ENCODE measurements at regions not wholly inside any gene's neighbourhood (a gene's known extent, or its start where the extent isn't known, plus 50 kb on each side); places are given as distances from the start of the nearest gene placed in this dataset.
"Not testable (repeated sequence)": the region's sequence is repeated elsewhere in the genome, so short reads cannot be mapped to it uniquely, and the experiment has no call there.

- no peak for DNase-seq (ENCODE audit: low read depth in 2 of 2)
These were observed 67.6 kb downstream of the HTR1A start for GRCh38 chr5:63894690-63895089.

- no peak for DNase-seq (ENCODE audit: low read depth in 2 of 2)
These were observed 83.5 kb downstream of the HTR1A start for GRCh38 chr5:63878788-63879187.

GRCh38 chr5:63877961-63878360 is 84.3 kb downstream of the HTR1A start:
- DNase-seq (ENCODE audit: low read depth in 2 of 2): no peak

GRCh38 chr5:63860379-63860778 is 101.9 kb downstream of the HTR1A start:
- DNase-seq (ENCODE audit: low read depth in 2 of 2): no peak

- no peak for DNase-seq (ENCODE audit: low read depth in 2 of 2)
These were observed 108.2 kb downstream of the HTR1A start for GRCh38 chr5:63854076-63854475.

GRCh38 chr5:63843190-63843589 is 119.1 kb downstream of the HTR1A start:
- no peak for DNase-seq (ENCODE audit: low read depth in 2 of 2)

DNA sequence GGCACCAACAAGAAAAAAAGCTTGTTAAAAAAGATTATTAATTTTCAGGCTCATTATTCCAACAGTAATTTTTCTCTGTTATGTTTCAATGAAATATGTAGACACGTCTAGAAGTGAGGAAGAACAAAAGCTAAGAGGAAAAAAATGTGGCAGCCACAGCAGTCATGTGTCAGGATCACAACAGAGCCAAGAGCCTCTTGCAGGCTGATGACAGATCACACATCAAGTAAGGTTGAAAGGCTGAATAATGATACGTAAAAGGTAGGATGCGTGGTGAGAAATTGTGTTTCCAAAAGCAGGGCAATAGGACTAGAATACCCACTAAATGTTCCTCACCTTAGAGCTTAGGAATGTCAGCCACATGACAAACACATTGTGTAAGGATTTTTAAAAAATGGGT is 124.8 kb downstream of the HTR1A start:
- DNase-seq (ENCODE audit: low read depth in 2 of 2): no peak

- no peak for DNase-seq (ENCODE audit: low read depth in 2 of 2)
These were observed 130.9 kb downstream of the HTR1A start for GRCh38 chr5:63831381-63831780.

DNA sequence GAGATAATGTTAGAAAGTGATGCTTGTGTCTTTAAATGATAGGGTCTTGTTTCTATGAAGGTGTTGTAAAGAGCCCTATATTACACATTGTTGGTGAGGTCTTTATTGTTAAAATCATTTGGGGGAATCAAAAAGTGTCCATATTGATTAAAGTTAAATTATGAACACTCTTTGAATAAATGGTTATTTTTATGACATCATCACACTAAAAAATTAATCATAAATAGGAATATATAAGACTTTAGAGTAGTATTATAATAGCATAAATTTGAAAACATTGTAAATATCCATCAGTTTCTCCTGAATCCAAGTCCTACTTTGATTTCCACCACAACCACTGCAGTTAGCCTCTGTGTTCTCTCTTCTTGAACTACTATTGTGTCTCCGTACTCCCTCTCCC is 136.3 kb downstream of the HTR1A start:
- DNase-seq (ENCODE audit: low read depth in 2 of 2): no peak

- no peak for DNase-seq (ENCODE audit: low read depth in 2 of 2)
These were observed 138.7 kb downstream of the HTR1A start for GRCh38 chr5:63823583-63823982.

- DNase-seq (ENCODE audit: low read depth in 2 of 2): no peak
These were observed 139.6 kb downstream of the HTR1A start for GRCh38 chr5:63822614-63823013.

DNA sequence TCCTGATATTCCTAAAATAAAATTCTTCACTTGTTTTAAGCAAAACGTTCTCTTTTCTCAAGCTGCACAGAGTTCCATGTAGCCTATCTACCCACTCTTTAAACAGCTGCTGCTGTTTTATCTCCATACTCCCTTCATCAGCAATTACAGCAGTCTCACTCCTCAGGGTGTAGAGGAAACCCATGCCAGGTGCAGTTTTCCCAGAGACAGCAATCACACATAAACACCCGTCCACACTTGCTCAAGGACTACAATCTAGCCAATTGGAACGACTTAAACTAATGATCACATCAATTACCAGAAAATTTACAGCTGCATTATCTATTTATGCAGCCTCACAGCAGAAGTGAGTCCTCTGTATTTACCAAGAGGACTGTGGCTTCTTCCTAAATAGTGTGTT is 141.7 kb downstream of the HTR1A start:
- DNase-seq (ENCODE audit: low read depth in 2 of 2): no peak

- no peak for DNase-seq (ENCODE audit: low read depth in 2 of 2)
These were observed 149.6 kb downstream of the HTR1A start for GRCh38 chr5:63812693-63813092.

DNA sequence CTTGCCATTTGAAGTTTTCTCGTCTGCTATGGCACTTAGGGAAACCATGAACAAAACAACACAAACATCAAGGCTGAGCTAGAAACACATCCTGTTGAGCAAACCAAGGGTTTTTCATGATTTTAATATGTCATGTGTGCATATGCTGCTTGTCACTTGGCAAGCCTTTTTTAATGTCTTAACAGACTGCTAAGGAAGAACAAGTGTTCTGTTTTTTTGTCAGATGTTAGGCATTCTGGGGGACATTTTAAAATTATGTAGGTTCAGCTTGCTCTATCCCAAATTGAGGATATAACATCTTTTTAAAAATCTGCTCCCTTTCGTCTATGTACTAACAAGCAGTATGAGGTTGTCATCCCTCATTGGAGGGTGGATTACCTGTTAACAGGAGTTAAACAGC is 150.3 kb downstream of the HTR1A start:
- no peak for DNase-seq (ENCODE audit: low read depth in 2 of 2)

DNA sequence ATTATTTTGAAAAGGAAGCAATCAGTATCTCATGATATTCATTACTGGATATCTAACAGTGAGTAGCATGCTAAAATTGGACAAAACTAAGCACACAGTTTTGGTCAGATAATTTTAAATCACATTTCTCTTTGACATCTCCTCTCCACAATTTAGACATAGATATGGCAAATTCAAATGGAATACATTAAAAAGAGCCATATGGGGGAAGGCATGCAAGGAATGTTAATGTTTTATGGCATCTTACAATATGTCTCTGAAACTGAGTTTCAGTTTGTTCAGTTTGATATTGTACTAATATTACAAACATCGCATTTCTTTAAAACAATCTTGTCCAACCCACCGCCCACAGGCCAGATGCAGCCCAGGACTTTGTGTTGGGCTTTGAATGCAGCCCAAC is 151.0 kb downstream of the HTR1A start:
- DNase-seq (ENCODE audit: low read depth in 2 of 2): no peak

DNA sequence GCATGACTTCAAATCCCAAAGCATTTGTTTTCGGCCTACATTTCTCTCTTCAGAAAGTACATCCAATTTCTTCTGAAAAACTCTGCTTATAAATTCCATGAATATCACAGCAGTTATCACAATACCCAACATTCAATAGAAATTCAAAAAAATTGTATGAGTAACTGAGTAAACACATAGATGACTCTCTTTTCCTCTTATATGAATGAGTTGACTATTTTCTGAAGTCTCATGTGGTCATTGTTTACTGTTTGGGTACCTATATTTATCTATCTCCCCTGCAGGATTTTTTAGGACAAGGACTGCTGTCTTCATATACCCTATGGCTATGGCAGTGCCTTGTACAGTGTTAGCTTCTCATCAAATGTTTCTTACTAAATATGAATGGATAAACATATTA is 157.1 kb downstream of the HTR1A start:
- DNase-seq (ENCODE audit: low read depth in 2 of 2): no peak

DNA sequence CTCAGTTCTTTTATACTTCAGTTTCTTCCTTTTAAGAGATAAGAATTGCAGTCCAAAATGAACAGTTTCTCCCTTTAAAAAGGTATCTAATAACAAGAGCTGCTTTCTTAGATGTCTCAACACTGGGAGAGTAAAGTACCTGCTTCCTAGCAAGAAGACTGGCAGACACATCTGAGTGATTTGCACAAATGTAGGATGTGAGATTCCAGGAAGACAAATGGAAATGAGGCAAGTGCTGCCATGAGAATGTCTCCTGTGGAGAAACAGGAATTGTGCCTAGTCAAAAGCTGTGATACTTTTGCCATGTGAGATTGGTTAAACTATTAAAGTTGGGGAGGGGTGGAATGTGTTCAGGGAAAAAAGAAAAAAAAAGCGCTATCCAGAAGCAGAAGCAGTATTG is 159.1 kb downstream of the HTR1A start:
- DNase-seq (ENCODE audit: low read depth in 2 of 2): no peak

DNA sequence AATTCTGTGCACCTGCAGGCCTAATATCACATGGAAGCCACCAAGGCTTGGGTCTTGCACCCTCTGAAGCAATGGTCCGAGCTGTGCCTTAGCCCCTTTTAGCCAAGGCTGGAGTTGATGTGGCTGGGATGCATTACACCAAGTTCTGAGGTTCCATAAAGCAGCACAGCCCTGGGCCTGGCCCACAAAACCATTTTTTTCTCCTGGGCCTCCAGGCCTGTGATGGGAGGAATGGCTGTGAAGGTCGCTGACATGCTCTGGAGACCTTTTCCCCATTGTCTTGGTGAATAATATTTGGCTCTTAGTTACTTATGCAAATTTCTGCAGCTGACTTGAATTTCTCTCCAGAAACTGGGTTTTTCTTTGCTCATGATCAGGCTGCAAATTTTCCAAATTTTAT is 167.3 kb downstream of the HTR1A start:
- no peak for DNase-seq (ENCODE audit: low read depth in 2 of 2)

GRCh38 chr5:63794296-63794695 is 167.9 kb downstream of the HTR1A start:
- no peak for DNase-seq (ENCODE audit: low read depth in 2 of 2)

DNA sequence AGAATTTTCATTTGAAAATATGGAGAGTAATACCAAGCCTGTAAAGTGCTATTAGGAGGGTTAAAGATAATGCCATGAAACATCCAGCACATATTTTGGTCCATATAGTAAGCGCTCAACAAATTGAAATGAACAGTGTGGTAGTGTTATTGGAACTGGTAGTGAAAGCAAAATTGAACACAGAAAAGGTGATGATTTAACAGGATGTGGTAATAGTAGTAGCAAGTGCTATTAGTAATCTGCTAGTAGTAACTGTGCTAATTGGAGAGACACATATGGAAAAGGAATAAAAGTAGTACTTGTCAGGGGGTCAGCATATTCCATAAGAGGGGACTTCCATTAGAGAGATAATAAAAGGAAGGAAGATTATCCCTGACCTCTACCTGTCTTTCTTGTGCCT is 187.3 kb downstream of the HTR1A start:
- DNase-seq (ENCODE audit: low read depth in 2 of 2): no peak

- DNase-seq (ENCODE audit: low read depth in 2 of 2): no peak
These were observed 194.0 kb downstream of the HTR1A start for GRCh38 chr5:63768221-63768620.

- no peak for DNase-seq (ENCODE audit: low read depth in 2 of 2)
These were observed 201.3 kb downstream of the HTR1A start for GRCh38 chr5:63760965-63761364.

GRCh38 chr5:63743096-63743798 is 219.0 kb downstream of the HTR1A start:
- no peak for DNase-seq (ENCODE audit: low read depth in 2 of 2)

DNA sequence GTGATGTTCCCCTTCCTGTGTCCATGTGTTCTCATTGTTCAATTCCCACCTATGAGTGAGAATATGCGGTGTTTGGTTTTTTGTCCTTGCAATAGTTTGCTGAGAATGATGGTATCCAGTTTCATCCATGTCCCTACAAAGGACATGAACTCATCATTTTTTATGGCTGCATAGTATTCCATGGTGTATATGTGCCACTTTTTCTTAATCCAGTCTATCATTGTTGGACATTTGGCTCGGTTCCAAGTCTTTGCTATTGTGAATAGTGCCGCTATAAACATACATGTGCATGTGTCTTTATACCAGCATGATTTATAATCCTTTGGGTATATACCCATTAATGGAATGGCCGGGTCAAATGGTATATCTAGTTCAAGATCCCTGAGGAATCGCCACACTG is 229.4 kb downstream of the HTR1A start:
- DNase-seq (ENCODE audit: low read depth in 2 of 2): not testable (repeated sequence)
